Eye (tissue), 1 donor: ENCODE measurements at regions not wholly inside any gene's neighbourhood (a gene's known extent, or its start where the extent isn't known, plus 50 kb on each side); places are given as distances from the start of the nearest gene placed in this dataset.

ENCODE experiments used
- DNase-seq: peaks from one replicate; pipeline ENCODE4 v3.0.0-alpha.2; 2015

DNA sequence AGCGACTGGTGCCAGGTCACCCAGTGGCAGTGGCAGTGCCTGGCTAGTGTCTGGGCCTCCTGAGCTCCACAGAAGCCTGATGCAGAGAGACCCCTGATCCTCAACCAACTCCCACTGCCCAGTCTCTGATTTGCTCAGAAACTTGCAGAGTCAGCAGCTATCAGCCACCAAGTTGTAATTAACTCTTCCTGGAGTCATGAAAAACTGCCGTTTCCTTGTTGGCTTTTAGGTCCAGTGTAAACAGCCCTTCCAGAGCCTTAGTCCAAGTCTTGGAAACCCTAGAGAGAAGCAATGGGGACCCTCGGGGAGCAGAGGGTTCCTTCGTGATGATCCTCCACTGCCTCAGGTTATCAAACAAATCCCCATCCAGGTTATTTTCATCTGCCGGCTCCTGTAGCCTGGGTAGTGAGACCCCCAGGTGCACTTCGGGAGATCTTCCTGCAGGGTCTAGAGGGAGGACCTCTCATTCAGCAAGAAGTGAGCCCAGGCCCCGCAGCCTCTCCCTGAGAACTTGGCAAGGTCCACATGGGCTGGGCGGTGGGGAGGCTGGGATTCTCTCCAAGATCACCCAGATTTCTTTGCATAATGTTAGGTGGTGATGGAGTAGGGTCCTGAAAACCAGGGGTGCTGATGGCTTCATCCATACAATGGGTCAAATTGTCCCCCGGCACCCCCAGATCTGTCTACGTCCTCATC is 137.7 kb upstream of the HDAC4 start:
- no peak for DNase-seq

DNA sequence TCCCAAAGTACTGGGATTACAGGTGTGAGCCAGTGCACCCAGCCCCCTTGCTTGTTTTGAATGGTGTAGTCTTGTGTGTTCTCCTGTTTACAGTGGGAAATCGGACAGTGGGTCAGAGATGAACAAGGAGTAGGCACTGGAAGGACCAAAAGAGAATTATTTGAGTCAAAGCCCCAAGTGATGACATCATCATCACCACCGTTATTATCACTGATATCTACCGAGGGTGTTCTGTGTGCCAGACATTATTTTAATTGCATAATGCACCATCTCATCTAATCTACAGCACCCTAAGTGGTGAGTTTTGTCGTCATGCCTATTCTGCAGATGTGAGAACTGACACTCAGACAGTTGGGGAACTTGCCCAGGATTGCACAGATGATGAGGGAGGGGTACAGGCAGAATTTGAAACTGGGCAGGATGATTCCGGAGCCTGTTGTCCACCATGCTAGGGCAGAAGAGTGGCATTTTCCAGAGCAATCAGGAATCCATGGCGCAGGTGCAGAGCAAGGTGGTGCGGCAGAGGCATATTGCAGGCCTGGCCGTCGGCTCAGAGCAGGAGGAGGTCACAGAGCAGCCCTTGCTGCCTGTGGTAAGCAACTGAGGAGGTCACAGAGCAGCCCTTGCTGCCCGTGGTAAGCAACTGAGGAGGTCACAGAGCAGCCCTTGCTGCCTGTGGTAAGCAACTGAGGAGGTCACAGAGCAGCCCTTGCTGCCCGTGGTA is 137.0 kb upstream of the HDAC4 start:
- no peak for DNase-seq

DNA sequence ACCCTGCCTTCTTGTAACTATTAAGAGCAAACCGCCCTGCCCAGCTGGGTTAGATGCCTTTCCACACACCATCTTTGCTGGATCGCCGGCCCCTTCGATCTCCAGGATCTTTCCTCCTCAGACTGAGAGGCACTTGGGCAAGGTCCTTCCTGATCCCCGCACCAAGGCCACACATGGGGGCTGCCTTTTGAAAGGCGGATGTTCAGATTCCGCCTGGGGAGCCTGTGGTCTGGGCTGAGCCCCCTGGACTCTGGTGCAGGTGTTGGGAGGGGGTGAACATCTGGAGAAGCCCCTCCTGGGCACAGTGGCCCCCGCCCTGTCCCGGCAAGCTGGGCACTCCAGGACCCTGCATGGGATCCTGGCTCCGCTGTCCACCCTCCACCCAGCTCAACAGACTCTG is 135.4 kb upstream of the HDAC4 start:
- DNase-seq, result no peak

DNA sequence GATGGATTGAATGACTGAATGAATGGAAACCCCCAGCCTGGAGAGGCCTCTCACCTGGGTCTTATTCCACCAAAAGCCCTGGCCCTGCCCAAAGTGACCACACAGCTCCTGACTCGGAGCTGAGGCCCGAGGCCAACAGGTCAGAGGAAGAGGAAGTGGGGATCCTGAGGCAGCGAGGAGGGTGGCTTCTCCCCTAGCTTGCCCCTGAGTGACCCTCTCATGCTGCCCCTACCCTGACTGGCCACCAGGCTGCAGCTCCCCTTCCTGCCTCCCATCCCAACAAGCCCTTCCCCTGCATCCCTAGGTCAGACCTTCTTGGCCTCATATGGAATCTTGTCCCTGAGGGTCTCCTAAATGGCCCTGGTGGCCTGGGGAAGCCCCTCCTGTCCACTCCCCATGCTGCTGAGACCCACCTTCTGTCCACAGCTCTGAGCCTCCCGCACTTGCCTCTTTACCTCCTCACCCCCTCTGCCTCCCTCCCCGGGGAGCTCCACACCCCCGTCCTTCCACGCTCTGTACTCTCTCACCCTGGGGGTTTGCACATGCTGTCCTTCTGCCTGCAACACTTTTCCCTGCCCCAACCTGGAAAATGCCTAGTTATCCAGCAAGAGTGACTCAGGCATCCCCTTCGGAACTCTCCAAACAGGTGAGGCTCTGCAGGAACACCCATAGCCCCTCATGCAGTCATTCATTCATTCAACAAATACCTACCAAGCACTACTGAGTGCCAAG is 134.8 kb upstream of the HDAC4 start:
- no peak for DNase-seq

DNA sequence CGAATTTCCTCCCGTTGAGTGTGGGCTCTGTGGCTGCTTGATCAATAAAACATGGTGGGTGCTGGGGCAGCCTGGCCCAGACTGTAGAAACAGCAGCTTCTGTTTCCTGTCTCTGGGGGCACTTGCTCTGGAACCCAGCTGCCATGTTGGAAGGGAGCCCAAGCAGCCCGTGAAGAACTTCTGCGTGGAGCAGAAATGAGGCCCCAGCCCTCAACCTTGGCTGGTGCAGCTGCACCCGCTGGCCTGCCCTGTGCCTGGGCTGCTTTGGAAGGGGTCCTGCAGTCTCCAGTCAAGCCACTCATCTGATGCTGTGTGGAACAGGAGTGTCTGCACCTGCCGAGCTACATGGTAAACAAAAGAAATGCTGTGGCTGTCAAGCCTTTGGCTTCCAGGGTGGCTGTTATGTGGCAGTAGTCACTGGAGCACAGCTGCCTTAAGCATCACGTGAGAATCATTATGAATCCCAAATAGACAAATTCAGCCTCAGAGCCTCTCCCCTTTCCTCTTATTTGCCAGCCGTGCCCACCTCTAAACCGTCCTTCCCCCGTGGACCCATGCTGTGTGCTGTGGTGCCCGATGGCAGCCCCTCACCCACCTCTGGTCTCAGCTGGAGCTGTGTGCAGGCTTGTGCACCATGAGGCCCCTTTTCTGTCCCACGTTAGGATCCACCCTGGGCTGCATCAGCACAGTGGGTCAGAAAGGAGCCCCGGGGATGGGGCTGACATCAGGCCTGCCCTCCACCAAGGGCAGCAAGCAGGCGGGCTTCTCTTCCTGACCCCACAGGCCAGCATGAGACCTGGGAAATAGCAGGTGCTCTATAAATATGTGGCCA is 134.0 kb upstream of the HDAC4 start:
- DNase-seq, result no peak

DNA sequence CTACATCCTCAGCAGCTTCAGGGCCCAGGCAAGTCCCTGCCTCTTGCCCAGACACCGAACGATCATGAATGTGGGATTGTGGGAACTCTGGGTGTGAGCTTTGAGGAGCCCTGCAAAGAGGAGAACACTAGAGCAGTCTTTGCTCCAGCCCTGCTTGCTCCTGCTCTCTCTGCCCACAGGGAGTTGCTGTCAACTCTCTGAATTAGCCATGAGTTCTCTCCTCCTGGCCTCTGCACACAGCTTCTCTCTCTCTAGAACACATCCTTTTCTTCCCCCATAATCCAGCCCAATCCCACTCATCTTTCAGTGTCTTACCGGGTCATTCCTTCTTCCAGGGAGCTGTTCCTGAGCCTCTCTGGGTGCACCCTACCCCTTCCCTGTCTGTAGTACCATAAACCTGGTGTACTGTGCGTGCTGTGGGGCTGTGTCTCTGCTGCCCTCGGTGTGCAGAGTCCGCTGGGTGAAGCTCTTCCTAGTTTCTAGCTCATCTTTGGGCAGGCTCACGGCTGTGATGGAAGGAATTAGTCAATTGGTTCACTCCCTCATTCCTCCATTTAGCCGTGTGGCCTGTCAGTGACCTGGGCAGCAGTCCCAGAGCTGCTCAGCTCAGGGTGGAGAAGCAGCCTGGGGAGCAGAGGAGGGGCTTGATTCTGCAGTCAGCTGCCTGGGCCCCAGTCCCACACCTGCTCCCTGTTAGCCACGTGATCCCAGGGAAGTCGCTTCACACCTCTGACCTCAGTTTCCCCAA is 132.9 kb upstream of the HDAC4 start:
- DNase-seq, result peak; percentile 44

DNA sequence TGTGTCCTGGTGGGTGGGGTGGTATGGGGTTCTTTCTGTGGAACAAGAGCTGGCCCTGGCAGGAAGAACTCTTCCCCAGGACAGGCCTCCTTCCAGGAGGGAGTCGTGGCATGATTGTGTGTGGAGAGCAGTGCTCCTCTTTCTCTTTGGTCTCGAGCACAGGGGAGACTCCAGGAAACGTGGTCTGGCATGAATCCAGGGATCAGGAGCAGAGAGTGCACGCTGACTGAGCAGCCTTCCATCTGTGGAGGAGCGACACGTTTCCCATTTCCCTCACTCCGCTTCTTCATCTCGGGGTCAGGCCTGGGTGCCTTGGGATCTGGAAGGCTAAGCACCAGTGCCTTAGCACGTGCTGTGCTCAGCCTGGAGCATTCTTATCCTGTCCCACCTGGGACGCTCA is 132.0 kb upstream of the HDAC4 start:
- peak; percentile 55 for DNase-seq

DNA sequence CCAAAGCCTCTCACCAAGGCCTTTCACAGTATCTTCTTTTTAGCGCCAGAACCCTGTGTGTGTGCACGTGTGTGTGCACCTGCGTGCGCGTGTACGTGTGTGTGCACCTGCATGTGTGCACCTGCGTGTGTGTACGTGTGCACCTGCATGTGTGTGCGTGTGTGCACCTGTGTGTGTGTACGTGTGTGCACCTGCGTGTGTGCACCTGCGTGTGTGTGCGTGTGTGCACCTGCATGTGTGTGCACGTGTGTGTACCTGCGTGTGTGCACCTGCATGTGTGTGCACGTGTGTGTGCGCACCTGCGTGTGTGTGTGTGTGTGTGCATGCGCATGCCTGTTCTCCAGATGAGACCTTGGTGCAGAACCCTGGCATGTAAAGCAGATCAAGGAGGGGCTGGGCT is 131.4 kb upstream of the HDAC4 start:
- DNase-seq, result no peak

DNA sequence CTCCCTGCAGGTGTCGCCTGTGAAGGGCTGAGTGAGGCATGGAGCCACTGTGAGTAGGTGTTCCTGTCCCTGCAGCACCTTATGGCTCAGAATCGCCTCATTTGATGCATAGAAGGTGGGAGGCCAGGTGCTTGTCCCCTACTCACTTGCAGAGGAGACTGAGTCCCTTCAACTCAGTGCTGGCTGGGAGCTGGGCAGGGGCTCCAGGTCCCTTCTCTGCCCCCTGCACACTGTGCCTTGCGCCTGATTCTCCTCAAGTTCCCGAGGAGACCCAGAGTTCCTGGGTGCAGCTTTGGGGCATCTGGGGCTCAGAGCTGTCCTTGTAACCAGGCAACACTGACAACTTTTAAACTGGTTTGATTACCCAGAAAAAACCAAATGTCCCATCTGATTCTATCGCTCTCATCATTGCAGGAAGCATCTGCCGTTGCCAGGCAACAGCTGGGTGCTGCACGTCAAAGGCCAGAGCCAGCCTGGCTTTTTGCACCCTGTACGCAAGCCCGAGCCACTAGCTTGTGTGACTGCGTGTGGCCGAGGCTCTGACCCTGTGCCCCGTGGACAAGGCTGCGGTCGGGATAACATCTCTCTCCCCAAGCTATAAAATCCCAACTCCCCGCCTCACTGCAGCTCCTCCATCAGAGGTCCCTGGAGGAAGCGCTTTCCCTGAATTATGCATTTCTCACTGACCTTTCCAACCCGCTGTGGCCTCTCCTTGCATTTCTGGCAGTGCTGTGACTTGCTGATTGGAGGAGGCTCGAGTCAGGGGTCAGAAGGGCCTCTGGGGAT is 130.8 kb upstream of the HDAC4 start:
- DNase-seq, result peak; percentile 80

DNA sequence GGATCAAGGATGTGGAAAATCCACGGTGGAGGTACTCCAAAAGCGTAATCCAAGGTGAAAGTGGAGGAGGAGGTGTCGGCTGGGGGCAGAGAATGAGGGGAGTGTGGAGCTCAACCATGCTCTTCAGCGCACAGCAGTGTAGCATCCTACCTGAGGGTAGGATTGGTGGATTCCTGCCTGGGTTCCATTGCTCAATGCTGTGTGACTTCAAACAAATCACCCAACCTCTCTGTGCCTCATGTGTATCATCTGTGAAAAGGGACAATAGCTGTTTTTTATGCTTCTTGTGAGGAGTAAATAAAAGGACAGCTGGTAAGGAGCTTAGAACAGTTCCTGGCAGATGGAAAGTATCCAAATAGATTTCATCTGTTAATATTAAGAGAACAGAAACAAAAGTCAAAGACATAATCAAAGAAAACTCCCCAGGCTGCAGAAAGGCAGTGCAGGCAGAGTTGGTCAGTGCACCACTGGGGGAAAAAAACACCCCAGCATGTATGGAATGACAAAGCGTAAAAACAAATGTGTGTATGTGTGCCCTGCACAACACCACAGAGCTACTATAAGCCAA is 130.0 kb upstream of the HDAC4 start:
- DNase-seq, result no peak

DNA sequence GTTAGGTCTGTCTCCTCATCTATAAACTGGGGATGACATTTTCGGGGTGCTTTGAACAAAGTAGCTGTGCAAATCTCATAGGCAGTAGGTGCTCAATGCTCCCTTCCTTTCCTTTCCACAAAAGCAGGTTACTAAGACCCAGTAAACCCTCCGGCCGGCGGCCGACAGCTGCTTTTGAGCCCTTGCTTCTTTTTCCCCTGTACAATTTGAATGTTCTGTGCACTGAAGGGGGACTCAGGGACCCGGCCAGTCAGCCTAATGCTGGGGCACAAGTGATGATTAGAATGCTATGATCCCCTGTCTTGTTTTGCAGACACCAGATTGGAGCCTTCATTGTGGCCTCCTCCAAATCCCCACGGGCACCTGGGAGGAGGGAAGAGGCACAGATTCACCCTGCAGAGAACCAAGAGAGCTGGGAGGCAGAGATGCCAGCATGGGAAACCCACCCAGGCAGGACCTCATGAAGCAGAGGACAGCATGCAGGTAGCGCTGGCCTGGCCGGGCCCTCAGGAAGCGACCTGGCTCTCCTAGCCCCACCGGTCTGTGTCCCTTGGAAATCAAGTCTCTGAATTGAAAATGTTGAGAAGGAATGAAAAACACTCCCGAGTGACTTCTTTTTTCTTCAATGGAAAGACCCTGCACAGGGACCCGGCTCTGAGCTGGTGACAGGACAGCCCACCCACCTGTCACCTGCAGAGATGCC is 128.6 kb upstream of the HDAC4 start:
- no peak for DNase-seq

DNA sequence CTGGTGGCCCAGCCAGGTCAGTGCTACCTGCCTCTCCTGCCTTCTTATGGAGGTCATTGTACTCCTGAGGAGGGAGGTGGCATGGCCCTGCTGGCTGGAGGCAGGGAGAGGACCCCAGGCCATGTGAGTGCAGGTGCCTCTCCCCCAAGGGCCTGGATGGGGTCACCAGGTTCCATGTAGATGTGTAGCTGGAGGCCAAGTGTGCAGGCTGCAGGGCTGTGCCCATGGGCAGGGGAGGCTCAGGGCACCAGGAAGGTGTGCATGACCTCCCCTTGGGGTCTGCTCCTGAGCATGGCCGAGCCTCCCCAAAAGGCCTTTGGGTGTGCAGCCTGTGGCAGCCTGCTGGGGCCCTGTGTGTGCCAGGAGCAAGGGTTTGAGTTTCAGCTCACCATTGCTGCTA is 128.1 kb upstream of the HDAC4 start:
- no peak for DNase-seq

DNA sequence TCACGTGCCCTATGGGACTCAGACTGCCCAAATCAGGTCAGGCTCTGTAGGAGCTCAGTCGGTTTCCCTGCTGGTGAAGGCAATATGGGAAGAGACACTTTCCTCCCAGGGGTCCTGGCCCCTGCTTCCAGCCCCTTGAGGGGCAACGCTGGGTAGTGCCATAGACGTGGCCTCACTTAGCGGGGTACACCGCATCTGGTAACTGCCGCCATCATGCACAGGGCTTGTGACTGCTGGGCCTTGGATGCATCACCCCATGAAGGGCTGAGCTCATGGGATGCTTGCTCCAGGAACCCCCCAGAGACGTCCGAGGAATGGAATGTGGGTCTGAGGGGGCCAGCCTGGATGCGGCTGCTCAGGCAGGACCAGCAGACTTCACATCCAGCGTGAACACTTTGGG is 127.3 kb upstream of the HDAC4 start:
- DNase-seq, result no peak

DNA sequence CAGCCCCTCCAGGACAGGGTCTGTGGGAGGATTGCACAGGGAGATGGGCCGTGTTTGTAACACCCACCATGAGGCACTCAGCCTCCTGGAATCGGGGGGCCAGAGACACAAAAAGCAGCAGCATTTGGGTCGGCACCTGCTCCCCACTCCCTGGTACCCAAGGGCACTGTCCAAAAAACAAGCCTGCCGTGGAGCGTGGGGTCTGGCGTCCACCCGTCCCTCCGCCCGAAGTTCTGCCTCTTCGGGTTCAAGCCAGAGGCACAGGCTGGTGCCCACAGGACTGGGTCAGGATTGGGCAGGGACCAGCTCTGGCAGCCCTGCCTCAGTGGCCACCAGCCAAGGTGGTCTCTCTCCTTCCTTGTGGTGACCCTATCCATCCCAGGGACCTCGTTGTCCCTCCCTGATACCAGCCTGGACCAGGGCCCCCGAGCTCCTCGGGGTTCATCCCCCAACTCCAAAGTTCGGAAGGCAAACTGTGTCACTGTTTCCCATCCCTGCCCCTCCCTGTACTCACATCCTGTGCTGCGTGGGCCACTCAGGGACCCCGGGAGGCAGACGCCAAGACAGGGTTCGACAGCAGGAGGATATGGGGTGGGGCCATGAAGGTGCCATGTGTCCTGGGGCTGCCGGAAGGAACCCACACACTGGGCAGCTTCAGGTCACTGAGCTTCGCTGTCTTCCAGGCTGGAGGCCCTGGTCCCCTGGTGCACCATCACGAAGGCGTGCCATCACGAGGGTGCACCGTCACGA is 126.0 kb upstream of the HDAC4 start:
- DNase-seq, result no peak

DNA sequence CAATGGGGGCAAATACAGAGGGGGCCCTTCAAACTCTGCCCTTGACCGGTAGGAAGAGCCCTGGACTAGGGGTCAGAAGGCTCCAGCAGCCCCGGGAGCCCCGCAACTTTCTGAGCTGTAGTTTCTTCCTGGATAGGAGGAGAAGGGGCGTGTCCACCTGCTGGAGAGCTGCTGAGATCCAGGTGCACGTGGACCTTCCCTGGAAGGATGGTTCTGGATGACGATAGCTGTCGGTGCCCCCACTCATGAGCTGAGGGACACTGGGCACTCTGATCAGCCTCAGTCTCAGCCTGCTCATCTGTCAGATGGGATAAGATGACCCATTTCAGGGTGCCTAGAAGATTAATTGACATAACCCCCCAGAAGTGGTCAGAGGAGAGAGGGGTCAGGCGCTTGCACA is 125.2 kb upstream of the HDAC4 start:
- no peak for DNase-seq

DNA sequence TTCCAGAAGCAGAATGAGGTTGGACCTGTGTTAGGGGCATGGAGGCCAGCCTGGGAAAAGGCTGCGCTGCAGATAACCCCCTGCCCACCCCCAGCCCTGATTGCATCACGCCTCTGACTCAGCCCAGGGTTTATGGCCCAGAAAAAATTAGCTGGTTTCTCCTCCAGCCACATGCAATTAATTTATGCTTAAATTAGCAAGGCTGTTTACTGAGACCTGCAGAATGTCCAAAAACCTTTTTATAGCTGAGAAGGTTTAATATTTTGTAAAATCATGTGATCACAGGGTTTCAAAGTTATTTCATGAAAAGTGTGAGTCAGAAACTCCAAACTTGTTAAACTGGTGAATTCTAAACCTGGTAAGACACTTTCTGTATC is 123.1 kb upstream of the HDAC4 start:
- no peak for DNase-seq

DNA sequence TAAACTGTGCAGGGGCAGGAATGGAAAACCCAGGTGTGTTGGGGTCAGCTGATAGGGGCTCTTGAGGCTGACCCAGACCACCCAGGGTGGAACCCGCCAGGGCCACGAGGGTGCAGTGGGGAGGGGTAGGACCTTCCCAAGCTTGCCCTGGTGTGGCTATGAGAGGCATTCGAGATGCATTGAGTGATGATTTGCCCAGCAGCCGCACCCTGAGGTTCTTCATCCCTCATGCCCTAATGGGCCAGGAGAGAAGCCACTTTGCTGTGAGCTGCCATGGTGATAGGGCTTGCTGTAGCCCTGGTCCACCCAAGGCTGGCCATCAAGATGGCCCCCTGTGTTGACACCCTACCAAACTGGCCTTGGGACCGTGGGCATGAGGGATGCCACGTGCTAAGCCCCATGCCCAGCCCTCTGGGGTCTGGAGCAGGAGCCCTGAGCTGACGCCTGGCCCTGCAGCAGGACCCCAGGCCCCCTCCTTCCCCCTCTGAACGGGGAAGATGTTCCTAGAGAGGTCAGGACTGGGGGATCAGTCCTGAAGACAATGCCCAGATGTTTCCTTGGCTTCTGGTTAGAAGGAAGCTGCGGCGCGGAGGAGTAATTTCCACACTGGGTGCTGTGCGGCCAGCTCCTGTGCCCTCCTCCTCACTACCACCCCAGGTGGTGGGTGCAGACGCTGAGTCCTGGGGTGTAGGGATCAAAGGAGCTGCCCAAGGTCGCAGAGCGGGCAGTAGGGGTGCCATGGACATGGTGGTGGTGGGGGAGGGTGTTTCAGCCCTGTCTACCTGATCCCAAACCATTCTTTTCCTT is 122.5 kb upstream of the HDAC4 start:
- no peak for DNase-seq

DNA sequence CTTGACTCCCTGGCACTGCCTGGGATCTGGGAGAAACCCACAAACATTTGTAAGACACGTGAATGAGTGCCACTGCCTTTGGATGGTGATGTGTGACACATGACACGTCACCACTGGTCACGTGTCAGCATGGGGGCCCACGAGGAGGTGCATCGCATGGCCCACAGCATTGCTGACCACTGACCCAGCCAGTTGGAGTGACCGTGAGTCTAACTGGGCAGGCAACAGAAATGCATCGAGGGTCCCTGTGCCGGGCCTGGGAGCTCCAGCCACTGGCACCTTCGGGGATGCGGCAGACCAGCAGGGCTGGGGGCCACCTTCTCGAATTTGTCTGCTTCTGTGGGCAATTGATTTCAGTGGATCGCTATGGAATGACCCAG is 121.9 kb upstream of the HDAC4 start:
- DNase-seq, result no peak
